ENCODE measurements at regions not wholly inside any gene's neighbourhood (a gene's known extent, or its start where the extent isn't known, plus 50 kb on each side); places are given as distances from the start of the nearest gene placed in this dataset.
"Not testable (repeated sequence)": the region's sequence is repeated elsewhere in the genome, so short reads cannot be mapped to it uniquely, and the experiment has no call there.

GRCh38 chr2:87457129-87457499, 290.8 kb upstream of the PLGLB2 start:
- H3K27me3 ChIP-seq (ENCODE audit: control insufficient read depth in 5 of 5, insufficient read depth in 4 of 5, low read length in 5 of 5); H3K36me3 ChIP-seq (ENCODE audit: control insufficient read depth in 5 of 5, insufficient read depth in 5 of 5, low read length in 5 of 5); H3K9ac ChIP-seq (ENCODE audit: low read length in 5 of 5); H3K9me3 ChIP-seq (ENCODE audit: control insufficient read depth in 5 of 5, low read length in 5 of 5); H3K4me3 ChIP-seq (ENCODE audit: low read depth in 1 of 5, low read length in 5 of 5); H3K27ac ChIP-seq (ENCODE audit: low read depth, low read length): not testable (repeated sequence)
- H3K4me1 ChIP-seq (ENCODE audit: control insufficient read depth in 5 of 5, insufficient read depth in 5 of 5, low read length in 5 of 5): peaks cover 1 to 27% (median 3%) of the 10 kb centered on the region in 5 donors

DNA sequence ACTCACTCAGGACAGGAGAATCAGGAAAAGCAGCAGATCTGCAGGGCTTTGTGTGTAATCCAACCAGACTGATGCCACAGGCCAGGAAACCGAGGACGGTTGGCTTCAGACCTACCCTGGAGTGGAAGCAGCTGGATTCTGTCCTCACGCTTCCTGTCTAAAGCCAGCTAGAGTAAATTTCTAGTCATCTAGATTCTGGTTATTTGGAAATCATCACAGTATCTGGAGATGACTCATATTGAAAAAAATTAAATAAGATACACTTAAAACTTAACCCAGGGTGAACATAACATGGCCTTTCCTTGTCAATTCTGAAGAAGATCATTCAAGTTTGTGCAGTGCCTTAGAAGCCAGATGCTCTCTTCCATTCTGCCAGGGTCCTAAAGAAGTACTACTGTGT, 288.9 kb upstream of the PLGLB2 start:
- H3K4me3 ChIP-seq (ENCODE audit: low read depth in 1 of 5, low read length in 5 of 5); H3K36me3 ChIP-seq (ENCODE audit: control insufficient read depth in 5 of 5, insufficient read depth in 5 of 5, low read length in 5 of 5); H3K9me3 ChIP-seq (ENCODE audit: control insufficient read depth in 5 of 5, low read length in 5 of 5); H3K27ac ChIP-seq (ENCODE audit: low read depth, low read length); H3K9ac ChIP-seq (ENCODE audit: low read length in 5 of 5); H3K27me3 ChIP-seq (ENCODE audit: control insufficient read depth in 5 of 5, insufficient read depth in 4 of 5, low read length in 5 of 5): not testable (repeated sequence)
- peaks cover 0 to 19% (median 2%) of the 10 kb centered on the region in 5 donors for H3K4me1 ChIP-seq (ENCODE audit: control insufficient read depth in 5 of 5, insufficient read depth in 5 of 5, low read length in 5 of 5)

DNA sequence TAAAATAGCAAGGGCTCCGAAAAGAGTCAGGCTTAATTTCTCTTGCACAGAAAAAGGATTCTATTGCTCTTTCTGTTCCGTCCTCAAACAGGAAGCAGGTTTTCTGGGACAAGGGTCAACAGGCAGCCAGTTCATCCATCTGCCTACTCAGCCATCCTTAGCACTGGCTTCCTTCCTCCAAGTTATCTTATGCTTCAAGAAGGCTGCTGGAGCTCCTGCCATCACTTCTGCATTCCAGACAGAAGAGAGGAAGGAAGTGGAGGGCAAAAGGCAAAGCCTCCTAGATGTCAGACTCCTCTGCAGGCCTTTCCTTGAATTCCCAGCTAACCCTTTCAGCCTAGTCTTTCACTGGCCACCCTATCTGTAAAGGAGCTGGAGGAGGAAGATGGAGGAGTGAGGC, 287.8 kb upstream of the PLGLB2 start:
- not testable (repeated sequence) for H3K9me3 ChIP-seq (ENCODE audit: control insufficient read depth in 5 of 5, low read length in 5 of 5); H3K27me3 ChIP-seq (ENCODE audit: control insufficient read depth in 5 of 5, insufficient read depth in 4 of 5, low read length in 5 of 5); H3K27ac ChIP-seq (ENCODE audit: low read depth, low read length); H3K9ac ChIP-seq (ENCODE audit: low read length in 5 of 5); H3K36me3 ChIP-seq (ENCODE audit: control insufficient read depth in 5 of 5, insufficient read depth in 5 of 5, low read length in 5 of 5); H3K4me3 ChIP-seq (ENCODE audit: low read depth in 1 of 5, low read length in 5 of 5)
- H3K4me1 ChIP-seq (ENCODE audit: control insufficient read depth in 5 of 5, insufficient read depth in 5 of 5, low read length in 5 of 5): peaks cover 0 to 14% (median 2%) of the 10 kb centered on the region in 5 donors

- H3K4me1 ChIP-seq (ENCODE audit: control insufficient read depth in 5 of 5, insufficient read depth in 5 of 5, low read length in 5 of 5): peaks cover 0 to 18% (median 2%) of the 10 kb centered on the region in 5 donors
- not testable (repeated sequence) for H3K36me3 ChIP-seq (ENCODE audit: control insufficient read depth in 5 of 5, insufficient read depth in 5 of 5, low read length in 5 of 5); H3K27me3 ChIP-seq (ENCODE audit: control insufficient read depth in 5 of 5, insufficient read depth in 4 of 5, low read length in 5 of 5); H3K4me3 ChIP-seq (ENCODE audit: low read depth in 1 of 5, low read length in 5 of 5); H3K9me3 ChIP-seq (ENCODE audit: control insufficient read depth in 5 of 5, low read length in 5 of 5); H3K27ac ChIP-seq (ENCODE audit: low read depth, low read length); H3K9ac ChIP-seq (ENCODE audit: low read length in 5 of 5)
Observed at GRCh38 chr2:87460662-87461061, 287.2 kb upstream of the PLGLB2 start.

DNA sequence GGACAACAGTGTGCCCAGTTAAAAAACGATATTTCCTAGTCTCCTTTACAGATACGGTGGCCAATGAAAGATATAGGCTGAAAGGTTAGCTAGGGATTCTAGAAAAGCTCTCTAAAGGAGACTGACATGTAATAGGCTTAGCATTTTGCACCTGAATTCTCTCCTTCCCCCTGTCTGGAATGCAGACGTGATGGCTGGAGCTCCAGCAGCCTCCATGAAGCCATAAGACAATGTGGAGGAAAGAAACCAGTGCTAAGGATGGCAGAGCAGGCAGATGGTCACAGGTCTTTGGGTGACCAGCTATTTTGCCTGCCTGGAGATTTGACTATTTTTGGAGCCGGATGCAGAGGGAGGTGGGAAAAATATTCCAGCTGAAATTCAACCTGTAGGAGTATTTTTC, 286.2 kb upstream of the PLGLB2 start:
- peaks cover 0 to 18% (median 2%) of the 10 kb centered on the region in 5 donors for H3K4me1 ChIP-seq (ENCODE audit: control insufficient read depth in 5 of 5, insufficient read depth in 5 of 5, low read length in 5 of 5)
- not testable (repeated sequence) for H3K9me3 ChIP-seq (ENCODE audit: control insufficient read depth in 5 of 5, low read length in 5 of 5); H3K4me3 ChIP-seq (ENCODE audit: low read depth in 1 of 5, low read length in 5 of 5); H3K36me3 ChIP-seq (ENCODE audit: control insufficient read depth in 5 of 5, insufficient read depth in 5 of 5, low read length in 5 of 5); H3K27me3 ChIP-seq (ENCODE audit: control insufficient read depth in 5 of 5, insufficient read depth in 4 of 5, low read length in 5 of 5); H3K27ac ChIP-seq (ENCODE audit: low read depth, low read length); H3K9ac ChIP-seq (ENCODE audit: low read length in 5 of 5)

DNA sequence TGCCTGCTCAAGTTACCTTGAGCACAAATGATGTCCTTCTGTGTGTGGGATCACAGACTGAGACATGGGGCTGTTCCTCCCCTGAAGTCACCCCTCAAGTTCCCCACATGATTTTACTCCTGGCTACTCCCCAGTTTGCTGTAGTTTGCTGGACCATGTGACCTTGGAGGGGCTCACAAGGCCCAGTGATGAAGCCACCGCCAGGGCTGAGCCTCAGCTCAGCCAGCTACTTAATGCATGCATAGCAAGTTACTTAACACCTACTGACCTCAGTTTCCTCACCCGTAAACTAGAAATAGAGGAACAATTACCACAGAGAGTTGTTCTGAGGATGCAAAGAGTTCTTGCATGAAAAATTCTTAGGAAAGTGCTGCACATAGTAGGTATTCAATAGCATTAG, 283.7 kb upstream of the PLGLB2 start:
- H3K9ac ChIP-seq (ENCODE audit: low read length in 5 of 5); H3K27me3 ChIP-seq (ENCODE audit: control insufficient read depth in 5 of 5, insufficient read depth in 4 of 5, low read length in 5 of 5); H3K4me3 ChIP-seq (ENCODE audit: low read depth in 1 of 5, low read length in 5 of 5); H3K36me3 ChIP-seq (ENCODE audit: control insufficient read depth in 5 of 5, insufficient read depth in 5 of 5, low read length in 5 of 5); H3K27ac ChIP-seq (ENCODE audit: low read depth, low read length); H3K9me3 ChIP-seq (ENCODE audit: control insufficient read depth in 5 of 5, low read length in 5 of 5): not testable (repeated sequence)
- peaks cover 0 to 17% (median 3%) of the 10 kb centered on the region in 5 donors for H3K4me1 ChIP-seq (ENCODE audit: control insufficient read depth in 5 of 5, insufficient read depth in 5 of 5, low read length in 5 of 5)

DNA sequence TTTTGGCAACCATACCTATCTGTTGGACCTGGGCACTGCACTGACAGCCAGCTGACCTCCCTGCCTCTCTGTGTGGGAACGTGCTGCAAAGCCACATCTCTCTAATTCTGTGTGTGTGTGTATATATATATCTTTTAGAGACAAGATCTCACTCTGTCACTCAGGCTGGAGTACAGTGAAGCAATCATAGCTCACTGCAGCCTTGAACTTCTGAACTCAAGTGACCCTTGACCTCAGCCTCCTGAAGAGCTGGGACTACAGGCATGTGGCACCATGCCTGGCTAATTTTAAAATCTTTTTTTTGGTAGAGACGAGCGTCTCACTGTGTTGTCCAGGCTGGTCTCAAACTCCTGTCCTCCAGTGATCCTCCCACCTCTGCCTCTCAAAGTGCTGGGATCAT, 282.2 kb upstream of the PLGLB2 start:
- not testable (repeated sequence) for H3K4me3 ChIP-seq (ENCODE audit: low read depth in 1 of 5, low read length in 5 of 5); H3K9ac ChIP-seq (ENCODE audit: low read length in 5 of 5); H3K36me3 ChIP-seq (ENCODE audit: control insufficient read depth in 5 of 5, insufficient read depth in 5 of 5, low read length in 5 of 5); H3K27ac ChIP-seq (ENCODE audit: low read depth, low read length); H3K27me3 ChIP-seq (ENCODE audit: control insufficient read depth in 5 of 5, insufficient read depth in 4 of 5, low read length in 5 of 5); H3K9me3 ChIP-seq (ENCODE audit: control insufficient read depth in 5 of 5, low read length in 5 of 5)
- peaks cover 0 to 18% (median 3%) of the 10 kb centered on the region in 5 donors for H3K4me1 ChIP-seq (ENCODE audit: control insufficient read depth in 5 of 5, insufficient read depth in 5 of 5, low read length in 5 of 5)

DNA sequence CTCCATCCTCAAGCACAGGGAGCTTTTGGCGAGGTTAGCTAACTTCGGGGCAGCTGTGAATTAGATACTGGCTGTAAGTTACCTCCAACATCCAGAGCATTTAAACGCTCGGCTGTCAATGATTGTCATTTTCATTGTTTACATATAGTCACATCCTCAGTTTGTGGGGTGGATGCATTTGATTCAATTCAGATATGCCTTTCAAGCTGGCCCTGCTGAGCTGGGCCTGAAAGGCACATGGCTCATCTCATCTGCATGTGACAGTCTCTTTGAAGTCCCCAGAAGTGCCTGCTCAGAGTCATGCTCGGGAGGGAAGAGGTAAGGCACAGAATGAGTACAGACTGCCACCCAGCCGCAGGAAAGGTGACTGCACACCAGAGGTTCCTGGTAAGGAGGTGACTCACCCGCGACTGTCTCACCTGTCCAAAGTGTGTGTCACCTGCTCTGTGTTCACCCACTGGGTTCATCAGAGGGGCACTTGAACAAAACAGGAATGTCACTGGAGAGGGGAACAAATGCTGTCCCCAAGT, 281.2 kb upstream of the PLGLB2 start:
- not testable (repeated sequence) for H3K27me3 ChIP-seq (ENCODE audit: control insufficient read depth in 5 of 5, insufficient read depth in 4 of 5, low read length in 5 of 5); H3K9ac ChIP-seq (ENCODE audit: low read length in 5 of 5); H3K9me3 ChIP-seq (ENCODE audit: control insufficient read depth in 5 of 5, low read length in 5 of 5); H3K27ac ChIP-seq (ENCODE audit: low read depth, low read length); H3K4me3 ChIP-seq (ENCODE audit: low read depth in 1 of 5, low read length in 5 of 5); H3K36me3 ChIP-seq (ENCODE audit: control insufficient read depth in 5 of 5, insufficient read depth in 5 of 5, low read length in 5 of 5)
- peaks cover 0 to 18% (median 3%) of the 10 kb centered on the region in 5 donors for H3K4me1 ChIP-seq (ENCODE audit: control insufficient read depth in 5 of 5, insufficient read depth in 5 of 5, low read length in 5 of 5)

DNA sequence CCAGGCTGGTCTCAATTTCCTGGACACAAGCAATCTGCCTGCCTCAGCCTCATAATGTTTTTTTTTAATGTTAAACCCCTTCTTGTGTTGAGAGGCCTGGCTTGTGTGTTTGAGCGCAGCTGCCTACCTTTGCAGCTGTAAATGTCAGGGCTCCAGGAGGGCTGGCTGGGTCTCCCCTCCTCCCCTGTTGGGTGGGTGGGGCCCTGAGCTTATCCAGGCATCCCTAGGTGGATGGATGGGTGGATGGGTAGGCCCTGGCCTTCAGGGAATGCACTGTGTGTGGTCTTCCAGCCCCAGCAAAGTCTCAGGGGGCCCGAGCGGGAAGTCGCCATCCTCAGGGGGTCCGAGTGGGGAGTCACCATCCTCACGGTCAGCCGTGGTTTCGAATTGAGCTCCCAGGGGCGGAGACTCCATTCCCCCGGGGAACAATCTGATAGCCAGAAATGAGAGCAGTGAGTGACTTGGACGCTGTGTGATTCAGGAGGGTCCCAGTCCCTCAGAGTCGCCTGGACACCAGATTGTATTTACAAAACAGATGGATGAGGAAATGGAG, 279.4 kb upstream of the PLGLB2 start:
- not testable (repeated sequence) for H3K36me3 ChIP-seq (ENCODE audit: control insufficient read depth in 5 of 5, insufficient read depth in 5 of 5, low read length in 5 of 5); H3K27ac ChIP-seq (ENCODE audit: low read depth, low read length); H3K9me3 ChIP-seq (ENCODE audit: control insufficient read depth in 5 of 5, low read length in 5 of 5); H3K27me3 ChIP-seq (ENCODE audit: control insufficient read depth in 5 of 5, insufficient read depth in 4 of 5, low read length in 5 of 5); H3K4me3 ChIP-seq (ENCODE audit: low read depth in 1 of 5, low read length in 5 of 5); H3K9ac ChIP-seq (ENCODE audit: low read length in 5 of 5)
- peaks cover 0 to 20% (median 3%) of the 10 kb centered on the region in 5 donors for H3K4me1 ChIP-seq (ENCODE audit: control insufficient read depth in 5 of 5, insufficient read depth in 5 of 5, low read length in 5 of 5)

DNA sequence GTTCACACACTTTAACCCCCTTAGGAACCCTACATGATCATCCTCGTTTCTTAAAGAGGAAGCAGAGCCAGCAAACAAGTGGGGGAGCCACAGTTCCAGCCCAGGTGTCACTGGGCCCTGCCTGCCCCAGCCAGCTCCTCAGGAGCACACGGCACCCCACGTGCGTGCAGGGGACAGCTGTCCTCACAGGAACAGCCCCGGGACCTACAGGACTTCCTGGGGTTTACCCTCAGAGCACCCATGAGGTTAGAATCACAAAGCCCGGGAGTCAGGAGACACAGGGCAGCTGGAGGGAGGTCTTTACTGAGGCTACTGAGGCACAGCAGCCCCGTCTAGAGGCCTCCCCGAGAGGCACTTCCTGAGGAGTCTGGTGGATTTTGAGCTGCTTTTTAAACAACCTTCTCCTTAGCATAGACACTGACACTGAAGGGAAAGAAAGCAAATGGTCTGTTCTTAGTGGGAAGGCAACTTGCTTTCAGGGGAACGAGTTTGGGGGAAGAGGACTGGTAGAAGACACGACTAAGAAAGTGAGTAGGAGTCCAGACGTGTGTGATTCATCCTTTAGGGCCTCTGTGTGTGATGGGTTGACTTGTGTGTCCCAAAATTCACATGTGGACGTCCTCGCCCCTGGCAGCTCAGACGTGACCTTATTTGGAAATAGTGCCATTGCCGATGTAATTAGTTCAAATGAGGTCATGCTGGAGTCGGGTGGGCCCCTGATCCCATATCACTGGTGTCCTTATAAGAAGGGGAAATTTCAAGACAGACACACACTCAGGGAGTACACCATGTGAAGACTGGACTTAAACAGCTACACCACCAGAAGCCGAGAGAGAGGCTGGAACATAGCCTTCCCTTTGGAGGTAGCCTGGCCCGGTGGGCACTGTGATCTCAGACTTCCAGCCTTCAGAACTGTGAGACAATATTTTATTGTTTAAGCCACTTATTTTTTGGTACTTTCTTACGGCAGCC, 278.4 kb upstream of the PLGLB2 start:
- peaks cover 0 to 25% (median 3%) of the 10 kb centered on the region in 5 donors for H3K4me1 ChIP-seq (ENCODE audit: control insufficient read depth in 5 of 5, insufficient read depth in 5 of 5, low read length in 5 of 5)

More for the DNA sequence above, 278.4 kb upstream of the PLGLB2 start:
- not testable (repeated sequence) for H3K27me3 ChIP-seq (ENCODE audit: control insufficient read depth in 5 of 5, insufficient read depth in 4 of 5, low read length in 5 of 5); H3K27ac ChIP-seq (ENCODE audit: low read depth, low read length); H3K4me3 ChIP-seq (ENCODE audit: low read depth in 1 of 5, low read length in 5 of 5); H3K36me3 ChIP-seq (ENCODE audit: control insufficient read depth in 5 of 5, insufficient read depth in 5 of 5, low read length in 5 of 5); H3K9ac ChIP-seq (ENCODE audit: low read length in 5 of 5); H3K9me3 ChIP-seq (ENCODE audit: control insufficient read depth in 5 of 5, low read length in 5 of 5)

Data from subcutaneous abdominal adipose tissue (tissue), 5 donors.